ENCODE measurements at regions not wholly inside any gene's neighbourhood (a gene's known extent, or its start where the extent isn't known, plus 50 kb on each side); places are given as distances from the start of the nearest gene placed in this dataset.

GRCh38 chr13:34419755-34420154, 522.3 kb upstream of the NBEA start:
- TF ChIP-seq CTCF (IDR thresholded peaks at IDR 0.05; ENCODE audit: insufficient read depth, low read length): no peak
- TF ChIP-seq POLR2AphosphoS5 (IDR thresholded peaks at IDR 0.05; ENCODE audit: low read depth): no peak

Data from HL-60 (cell line).